A673 (cell line): ENCODE measurements at regions not wholly inside any gene's neighbourhood (a gene's known extent, or its start where the extent isn't known, plus 50 kb on each side); places are given as distances from the start of the nearest gene placed in this dataset.

Experiments used
- CTCF ChIP-seq: fragments of 300-800, 200-600 bp; sonication (generic); conservative IDR thresholded peaks from 2 replicates; pipeline ENCODE4 v1.5.1; 2017; ENCODE audit warnings: low read depth, mild to moderate bottlenecking, antibody characterized with exemption, low read length, moderate library complexity, mixed read lengths
- EZH2 ChIP-seq: fragments of 200-600 bp; sonication (generic); IDR thresholded peaks from 2 replicates; pipeline ENCODE4 v1.6.1; 2017; ENCODE audit warnings: borderline replicate concordance, low read depth, mild to moderate bottlenecking, mixed read lengths, antibody characterized with exemption, low read length; ENCODE audit not compliant: poor library complexity, severe bottlenecking

GRCh38 chr4:111793433-111794091 lies 351.7 kb upstream of the FAM241A start:
- TF ChIP-seq CTCF (no peak), EZH2 (no peak)
